HG03469 (cell line): ENCODE measurements at regions not wholly inside any gene's neighbourhood (a gene's known extent, or its start where the extent isn't known, plus 50 kb on each side); places are given as distances from the start of the nearest gene placed in this dataset.
A peak's percentile ranks its signal among the peaks of the same experiment; 100 is the strongest.

ENCODE experiments used
- ATAC-seq: cut with Tn5 transposase; IDR thresholded peaks from one replicate; pipeline ENCODE4 v1.9.1; 2021; ENCODE audit warnings: mild to moderate bottlenecking, moderate library complexity, moderate number of reproducible peaks; ENCODE audit not compliant: unreplicated experiment

GRCh38 chr3:159828542-159828943, 160.1 kb upstream of the IL12A start:
- no peak for ATAC-seq

- no peak for ATAC-seq
Observed at GRCh38 chr3:159829056-159829455, 159.6 kb upstream of the IL12A start.

- no peak for ATAC-seq
Observed at GRCh38 chr3:159829539-159830227, 159.0 kb upstream of the IL12A start.

GRCh38 chr3:159830523-159831154, 158.0 kb upstream of the IL12A start:
- ATAC-seq: no peak

- ATAC-seq: peak; percentile 31
Observed at GRCh38 chr3:159831466-159831865, 157.2 kb upstream of the IL12A start.

- ATAC-seq: peak; percentile 90
Observed at GRCh38 chr3:159832024-159832423, 156.6 kb upstream of the IL12A start.

- no peak for ATAC-seq
Observed at GRCh38 chr3:159835126-159835525, 153.5 kb upstream of the IL12A start.

- no peak for ATAC-seq
Observed at GRCh38 chr3:159837725-159838124, 150.9 kb upstream of the IL12A start.

- no peak for ATAC-seq
Observed at GRCh38 chr3:159838938-159839337, 149.7 kb upstream of the IL12A start.

GRCh38 chr3:159839561-159840379, 148.9 kb upstream of the IL12A start, which contains the start of gene SCHIP1:
SCHIP1 (plus strand) TSS chr3:159839861.
- ATAC-seq: no peak

- no peak for ATAC-seq
Observed at GRCh38 chr3:159840703-159841299, 147.8 kb upstream of the IL12A start.

- ATAC-seq: no peak
Observed at GRCh38 chr3:159841766-159842165, 146.9 kb upstream of the IL12A start.

- ATAC-seq: no peak
Observed at GRCh38 chr3:159843840-159844730, 144.6 kb upstream of the IL12A start.

- ATAC-seq: no peak
Observed at GRCh38 chr3:159844801-159845261, 143.8 kb upstream of the IL12A start.

- ATAC-seq: no peak
Observed at GRCh38 chr3:159845737-159846136, 142.9 kb upstream of the IL12A start.

- no peak for ATAC-seq
Observed at GRCh38 chr3:159846255-159846654, 142.4 kb upstream of the IL12A start.

GRCh38 chr3:159848348-159849118, 140.1 kb upstream of the IL12A start:
- no peak for ATAC-seq

- ATAC-seq: no peak
Observed at GRCh38 chr3:159850481-159850880, 138.2 kb upstream of the IL12A start.

GRCh38 chr3:159852266-159852665, 136.4 kb upstream of the IL12A start:
- no peak for ATAC-seq
